ENCODE measurements at regions not wholly inside any gene's neighbourhood (a gene's known extent, or its start where the extent isn't known, plus 50 kb on each side); places are given as distances from the start of the nearest gene placed in this dataset.

DNA sequence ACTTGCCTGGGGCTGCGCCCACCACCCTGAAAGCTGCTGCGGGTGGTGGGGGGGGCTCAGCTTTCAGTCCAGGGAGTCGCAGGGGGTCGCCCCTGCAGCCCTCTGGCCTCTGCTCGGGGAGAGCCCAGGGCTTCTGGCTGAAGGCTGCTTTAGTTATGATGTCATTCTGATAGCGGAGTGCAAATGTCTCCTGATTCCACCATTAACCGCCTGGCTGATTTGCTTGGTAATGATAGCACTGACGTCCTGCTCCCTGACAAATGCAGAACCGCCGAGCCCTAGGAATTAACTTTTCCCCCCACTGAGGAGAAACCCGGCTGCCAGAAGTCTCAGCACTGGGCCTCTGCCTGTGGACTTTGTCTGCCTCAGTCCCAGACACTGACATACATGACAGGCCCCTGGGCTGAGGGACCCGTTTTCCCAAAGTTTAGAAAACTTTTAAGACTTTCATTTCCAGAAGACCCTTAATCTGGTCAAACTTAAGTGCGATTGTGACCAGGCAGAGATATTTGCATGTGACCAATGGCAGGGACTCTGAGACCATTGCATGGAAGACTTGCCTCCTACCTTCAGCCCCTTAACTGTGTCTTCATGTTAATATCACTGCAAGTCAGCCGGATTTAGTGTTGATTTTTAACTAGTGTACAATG is 142.5 kb upstream of the ZNF536 start:
- Histone ChIP-seq H2BK120ac (ENCODE audit: low read depth, low read length) (no peak overlapping the region), H3K27ac (ENCODE audit: insufficient read depth, low read length) (no peak overlapping the region), H3K56ac (ENCODE audit: extremely low read depth, insufficient read depth, low read length) (no peak overlapping the region), H3K9ac (ENCODE audit: low read depth, low read length) (no peak overlapping the region), H2AK9ac (replicated peaks; ENCODE audit: low read depth, low read length, poor library complexity) (no peak overlapping the region), H4K20me1 (ENCODE audit: insufficient read depth, low read length) (no peaks in the 10 kb centered on the region), H3K4me2 (ENCODE audit: low read depth, low read length) (no peak overlapping the region), H3K36me3 (ENCODE audit: control insufficient read depth, insufficient read depth, low read length) (no peaks in the 10 kb centered on the region), H2BK20ac (ENCODE audit: low read depth, low read length) (no peak overlapping the region), H4K8ac (ENCODE audit: low read depth in 2 of 2, low read length in 2 of 2) (no peak overlapping the region), H3K9me1 (ENCODE audit: insufficient read depth, low read length) (no peaks in the 10 kb centered on the region), H4K5ac (ENCODE audit: low read depth, low read length) (no peak overlapping the region), H3K4me1 (ENCODE audit: control insufficient read depth, insufficient read depth, low read length) (peaks cover 4% of the 10 kb centered on the region; the same call in 1 of the 2 replicates), H4K91ac (ENCODE audit: insufficient read depth, low read depth, low read length) (no peak overlapping the region), H3K4me3 (ENCODE audit: insufficient read depth, low read depth, low read length) (no peak overlapping the region), H3K9me3 (ENCODE audit: control insufficient read depth, insufficient read depth, low read length) (no peaks in the 10 kb centered on the region), H2AFZ (replicated peaks; ENCODE audit: low read length, poor library complexity) (no peak overlapping the region), H3K79me1 (ENCODE audit: low read depth in 1 of 2, low read length in 2 of 2) (no peaks in the 10 kb centered on the region), H3K4ac (ENCODE audit: low read depth, low read length) (no peak overlapping the region), H3K14ac (replicated peaks; ENCODE audit: low read depth, low read length) (no peak overlapping the region), H2BK5ac (ENCODE audit: low read depth, low read length, poor library complexity, severe bottlenecking) (no peak overlapping the region), H2AK5ac (ENCODE audit: low read depth, low read length) (no peak overlapping the region), H3K27me3 (ENCODE audit: control insufficient read depth, insufficient read depth, low read length) (peaks cover 50% of the 10 kb centered on the region), H3K23ac (ENCODE audit: low read depth, low read length) (no peak overlapping the region), H3K18ac (ENCODE audit: low read depth, low read length) (no peak overlapping the region), H2BK15ac (ENCODE audit: low read depth, low read length) (no peak overlapping the region)
- no CpG with 5 or more reads among the region's 14 CpGs for WGBS, 2 experiments (ENCODE audit: extremely low coverage in 2 of 2, insufficient read length in 1 of 2)
- TF ChIP-seq CHD1 (IDR thresholded peaks at IDR 0.05; ENCODE audit: low read depth, low read length) (no peak), MXI1 (IDR thresholded peaks at IDR 0.05; ENCODE audit: borderline replicate concordance, low read depth, low read length) (no peak), SMC3 (IDR thresholded peaks at IDR 0.05; ENCODE audit: low read depth, low read length) (no peak), POLR2A (IDR thresholded peaks at IDR 0.05; ENCODE audit: low read depth, low read length) (no peak), RFX5 (IDR thresholded peaks at IDR 0.05; ENCODE audit: low read depth, low read length) (no peak)
- TF ChIP-seq, protein P1, sequence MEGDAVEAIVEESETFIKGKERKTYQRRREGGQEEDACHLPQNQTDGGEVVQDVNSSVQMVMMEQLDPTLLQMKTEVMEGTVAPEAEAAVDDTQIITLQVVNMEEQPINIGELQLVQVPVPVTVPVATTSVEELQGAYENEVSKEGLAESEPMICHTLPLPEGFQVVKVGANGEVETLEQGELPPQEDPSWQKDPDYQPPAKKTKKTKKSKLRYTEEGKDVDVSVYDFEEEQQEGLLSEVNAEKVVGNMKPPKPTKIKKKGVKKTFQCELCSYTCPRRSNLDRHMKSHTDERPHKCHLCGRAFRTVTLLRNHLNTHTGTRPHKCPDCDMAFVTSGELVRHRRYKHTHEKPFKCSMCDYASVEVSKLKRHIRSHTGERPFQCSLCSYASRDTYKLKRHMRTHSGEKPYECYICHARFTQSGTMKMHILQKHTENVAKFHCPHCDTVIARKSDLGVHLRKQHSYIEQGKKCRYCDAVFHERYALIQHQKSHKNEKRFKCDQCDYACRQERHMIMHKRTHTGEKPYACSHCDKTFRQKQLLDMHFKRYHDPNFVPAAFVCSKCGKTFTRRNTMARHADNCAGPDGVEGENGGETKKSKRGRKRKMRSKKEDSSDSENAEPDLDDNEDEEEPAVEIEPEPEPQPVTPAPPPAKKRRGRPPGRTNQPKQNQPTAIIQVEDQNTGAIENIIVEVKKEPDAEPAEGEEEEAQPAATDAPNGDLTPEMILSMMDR (conservative IDR thresholded peaks at IDR 0.05; ENCODE audit: low read depth, low read length), result no peak
- TF ChIP-seq, protein P2, sequence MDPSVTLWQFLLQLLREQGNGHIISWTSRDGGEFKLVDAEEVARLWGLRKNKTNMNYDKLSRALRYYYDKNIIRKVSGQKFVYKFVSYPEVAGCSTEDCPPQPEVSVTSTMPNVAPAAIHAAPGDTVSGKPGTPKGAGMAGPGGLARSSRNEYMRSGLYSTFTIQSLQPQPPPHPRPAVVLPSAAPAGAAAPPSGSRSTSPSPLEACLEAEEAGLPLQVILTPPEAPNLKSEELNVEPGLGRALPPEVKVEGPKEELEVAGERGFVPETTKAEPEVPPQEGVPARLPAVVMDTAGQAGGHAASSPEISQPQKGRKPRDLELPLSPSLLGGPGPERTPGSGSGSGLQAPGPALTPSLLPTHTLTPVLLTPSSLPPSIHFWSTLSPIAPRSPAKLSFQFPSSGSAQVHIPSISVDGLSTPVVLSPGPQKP (IDR thresholded peaks at IDR 0.05; ENCODE audit: borderline replicate concordance, low read depth, low read length), result no peak
- POLR2A ChIA-PET (ENCODE audit: unreplicated experiment), result no interaction called here
- ATAC-seq (ENCODE audit: low read depth), result no peak
- in situ Hi-C loops (cut with MboI; ENCODE audit: low sequenced_read_pairs), result no loop called here
- intact Hi-C loops (cut with micrococcal nuclease), result loop anchor here (10.0 kb wide), 2 partner anchors 285 to 415 kb away; partner anchors contain the start of gene URI1
- BruUV-seq (replicated peaks), result no TSS peak
- CTCF ChIA-PET, result interaction anchor here (0.6 kb wide), 1 partner anchor 323 kb away, joined by 4 read pairs; no protein-coding TSS in a partner anchor
- dilution Hi-C loops (cut with HindIII; ENCODE audit: low sequenced_read_pairs, unreplicated experiment), result no loop called here
- peak; percentile 4 for DNase-seq

All from IMR-90 (cell line).